Pancreas (tissue), 10 donors: ENCODE measurements at regions not wholly inside any gene's neighbourhood (a gene's known extent, or its start where the extent isn't known, plus 50 kb on each side); places are given as distances from the start of the nearest gene placed in this dataset.

Experiments
- ATAC-seq, 4 donors: fragments of 200-7000 bp; cut with Tn5 transposase; one replicate each; pipeline versions ENCODE4 v1.8.0 to v1.9.1; 2020; ENCODE audit warnings: mild to moderate bottlenecking in 4 of 4, moderate library complexity in 4 of 4
- DNase-seq, 6 donors: peaks; one replicate each; pipeline ENCODE4 v3.0.0-alpha.2; 2020
- FAIRE-seq: peaks from 2 replicates; lab custom pipeline; 2012; peaks lifted over from hg19 to GRCh38; lab: Jason Lieb, UNC
- H3K27ac ChIP-seq, 4 donors: fragments of 200-600 bp; sonication (generic); 1 replicate in 3 of 4; 2 replicates in 1 of 4; pipeline versions ENCODE4 v1.5.0 to v1.8.0; 2020
- H3K27me3 ChIP-seq, 4 donors: fragments of 200-600 bp; one replicate each; pipeline ENCODE4 v1.8.0; 2021
- H3K36me3 ChIP-seq, 3 donors: fragments of 200-600 bp; sonication (generic) in 1 of 3; one replicate each; pipeline versions ENCODE4 v1.5.0 to v1.8.0; 2020 to 2021
- H3K4me1 ChIP-seq, 3 donors: fragments of 200-600 bp; one replicate each; pipeline ENCODE4 v1.8.0; 2021
- H3K4me3 ChIP-seq, 4 donors: fragments of 200-600 bp; sonication (generic) in 2 of 4; one replicate each; pipeline versions ENCODE4 v1.5.0 to v1.8.0; 2020 to 2021
- H3K9me3 ChIP-seq, 4 donors: fragments of 200-600 bp; one replicate each; pipeline ENCODE4 v1.8.0; 2021
- WGBS, 2 donors: extraction: QIAGEN DNeasy Blood & Tissue Kit; methylation state at CpG; one replicate each; pipeline ENCODE4 v1.1.7; 2013; 5-methylcytosine and 5-hydroxymethylcytosine counted together
- intact Hi-C, 3 donors: fragments of 100-400 bp; cut with DNase I; formaldehyde crosslinking; loops; one replicate each; pipeline versions ENCODE4 v1.11.1 to v1.14.2; 2022
- TF ChIP-seq, protein P1 (sequence below), 4 donors: fragments of 200-600 bp; sonication (generic) in 3 of 4; IDR thresholded peaks; one replicate each; pipeline versions ENCODE4 v1.5.0 to v1.8.0; 2021; ENCODE audit warnings: antibody characterized with exemption in 4 of 4
- donor health status: healthy with polysubstance abuse.
- donor health status: DM: no; HTN: no; CAD: no; lungs with moderate emphysema.
- donor health status: DM: no; HTN: no; CAD: no.
- donor health status: control.
- donor health status: control.
- donor health status: Bipolar disorder and iron deficiency.
- donor health status: DM: yes; HTN: yes; CAD: no.
- donor health status: DM: no; HTN: no; CAD: no.
- donor health status: DM: no; HTN: no; CAD: no.
- donor health status: DM: yes; HTN: yes; CAD: no.

DNA sequence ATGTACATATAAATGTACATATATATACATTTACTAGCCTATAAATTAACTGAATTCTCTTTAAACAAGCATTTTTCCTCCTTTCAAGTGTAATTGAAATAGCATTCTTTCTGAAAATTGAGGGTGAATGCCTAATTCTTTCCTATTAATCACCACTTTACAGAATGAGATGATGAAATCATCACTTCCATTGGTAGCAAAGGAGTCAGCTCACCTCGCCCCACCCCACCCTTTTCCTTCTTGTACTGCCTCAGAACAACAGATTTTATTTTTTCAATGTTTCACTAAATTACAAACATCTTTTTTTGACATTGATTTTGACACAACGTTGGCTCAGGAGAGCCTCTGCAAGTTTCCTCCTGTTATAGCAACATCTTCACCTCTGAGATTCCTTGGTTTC, 181.9 kb upstream of the CDH7 start:
- Histone ChIP-seq H3K4me3 (no peak overlapping the region), H3K27me3 (no peaks in the 10 kb centered on the region), H3K36me3 (no peaks in the 10 kb centered on the region), H3K9me3 (no peaks in the 10 kb centered on the region), H3K4me1 (no peaks in the 10 kb centered on the region), H3K27ac (no peak overlapping the region)
- WGBS, 2 donors = 37 to 44% methylated on average over 2 of the region's 2 CpGs
- DNase-seq (no peak), ATAC-seq (no peak), FAIRE-seq (no peak)
- TF ChIP-seq, protein P1, sequence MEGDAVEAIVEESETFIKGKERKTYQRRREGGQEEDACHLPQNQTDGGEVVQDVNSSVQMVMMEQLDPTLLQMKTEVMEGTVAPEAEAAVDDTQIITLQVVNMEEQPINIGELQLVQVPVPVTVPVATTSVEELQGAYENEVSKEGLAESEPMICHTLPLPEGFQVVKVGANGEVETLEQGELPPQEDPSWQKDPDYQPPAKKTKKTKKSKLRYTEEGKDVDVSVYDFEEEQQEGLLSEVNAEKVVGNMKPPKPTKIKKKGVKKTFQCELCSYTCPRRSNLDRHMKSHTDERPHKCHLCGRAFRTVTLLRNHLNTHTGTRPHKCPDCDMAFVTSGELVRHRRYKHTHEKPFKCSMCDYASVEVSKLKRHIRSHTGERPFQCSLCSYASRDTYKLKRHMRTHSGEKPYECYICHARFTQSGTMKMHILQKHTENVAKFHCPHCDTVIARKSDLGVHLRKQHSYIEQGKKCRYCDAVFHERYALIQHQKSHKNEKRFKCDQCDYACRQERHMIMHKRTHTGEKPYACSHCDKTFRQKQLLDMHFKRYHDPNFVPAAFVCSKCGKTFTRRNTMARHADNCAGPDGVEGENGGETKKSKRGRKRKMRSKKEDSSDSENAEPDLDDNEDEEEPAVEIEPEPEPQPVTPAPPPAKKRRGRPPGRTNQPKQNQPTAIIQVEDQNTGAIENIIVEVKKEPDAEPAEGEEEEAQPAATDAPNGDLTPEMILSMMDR (IDR thresholded peaks at IDR 0.05) = no peak
- intact Hi-C loops = no loop called here

DNA sequence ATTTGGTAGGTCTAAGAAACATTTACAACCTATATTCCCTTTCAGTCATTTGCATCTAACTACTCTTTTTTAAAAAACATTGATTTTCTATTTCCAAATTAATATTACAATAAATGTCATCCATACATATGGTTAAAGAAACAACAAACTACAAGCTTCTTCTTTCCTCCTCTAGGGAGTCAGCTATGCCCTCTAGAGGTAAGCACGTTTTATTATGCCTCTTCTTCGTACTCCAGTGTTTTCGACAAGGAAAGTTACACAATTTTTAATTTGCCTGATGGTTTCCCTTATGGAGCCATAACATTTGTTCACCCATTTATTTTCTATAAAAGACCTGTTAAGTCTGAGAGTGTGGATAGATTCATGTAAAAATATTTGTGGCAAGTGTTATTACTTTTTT, 183.4 kb upstream of the CDH7 start:
- TF ChIP-seq, protein P1 (IDR thresholded peaks at IDR 0.05) = no peak
- FAIRE-seq (no peak), DNase-seq (no peak), ATAC-seq (no peak)
- Histone ChIP-seq H3K4me3 (no peak overlapping the region), H3K27ac (no peak overlapping the region), H3K9me3 (no peaks in the 10 kb centered on the region), H3K36me3 (no peaks in the 10 kb centered on the region), H3K4me1 (no peaks in the 10 kb centered on the region), H3K27me3 (no peaks in the 10 kb centered on the region)
- WGBS, 2 donors = 2 to 5% methylated on average over 3 of the region's 3 CpGs
- intact Hi-C loops = no loop called here

DNA sequence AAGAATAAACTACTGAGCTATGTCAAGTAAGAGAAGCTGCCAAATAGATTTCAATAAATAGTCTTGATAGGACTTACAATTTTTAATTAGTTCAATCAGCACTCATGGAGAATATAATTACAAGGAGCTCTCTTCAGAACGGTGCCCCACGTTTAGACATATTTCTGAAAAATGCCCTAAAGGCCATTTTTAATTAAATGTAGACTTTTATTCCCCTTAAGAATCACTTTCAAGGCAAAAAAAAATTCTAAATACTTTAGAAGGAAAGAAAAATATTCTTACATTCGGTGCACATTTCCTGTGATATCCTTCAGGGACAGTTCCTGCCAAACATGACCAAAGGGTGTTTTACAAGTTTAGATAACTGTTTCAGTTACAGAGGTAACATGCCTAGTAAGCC, 202.5 kb upstream of the CDH7 start:
- FAIRE-seq = no peak
- no peak for ATAC-seq
- H3K27me3 ChIP-seq = no peaks in the 10 kb centered on the region
- intact Hi-C loops = no loop called here
- no peaks in the 10 kb centered on the region for H3K9me3 ChIP-seq
- TF ChIP-seq, protein P1 (IDR thresholded peaks at IDR 0.05) = no peak
- no peak for DNase-seq
- H3K36me3 ChIP-seq = no peaks in the 10 kb centered on the region
- no peak overlapping the region for H3K4me3 ChIP-seq
- no peak overlapping the region for H3K27ac ChIP-seq
- WGBS, 2 donors = 52 to 62% methylated on average over 3 of the region's 3 CpGs
- no peaks in the 10 kb centered on the region for H3K4me1 ChIP-seq

DNA sequence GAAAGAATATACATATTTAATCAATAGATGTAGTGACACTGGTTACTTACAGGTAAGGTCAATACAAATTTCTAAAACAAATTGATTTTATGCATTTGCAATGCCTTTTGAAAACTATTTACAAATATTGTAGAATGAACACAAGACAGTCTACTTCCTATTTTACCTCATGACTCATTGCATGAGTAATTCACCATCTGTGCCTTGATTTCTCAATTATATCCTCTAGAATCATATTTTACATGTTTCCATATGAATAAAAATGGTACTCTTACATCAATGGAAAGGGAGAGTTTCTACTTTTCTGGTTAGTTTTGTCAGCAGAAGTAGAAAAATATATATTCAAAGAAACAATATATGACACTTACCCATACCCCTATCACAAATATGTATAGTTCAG, 203.8 kb upstream of the CDH7 start:
- H3K27ac ChIP-seq = no peak overlapping the region
- FAIRE-seq (no peak), DNase-seq (no peak), ATAC-seq (no peak)
- no peaks in the 10 kb centered on the region for H3K27me3 ChIP-seq
- no peaks in the 10 kb centered on the region for H3K4me1 ChIP-seq
- TF ChIP-seq, protein P1 (IDR thresholded peaks at IDR 0.05) = no peak
- no peak overlapping the region for H3K4me3 ChIP-seq
- no peaks in the 10 kb centered on the region for H3K9me3 ChIP-seq
- H3K36me3 ChIP-seq = no peaks in the 10 kb centered on the region
- intact Hi-C loops = no loop called here

- intact Hi-C loops = no loop called here
- no peak overlapping the region for H3K4me3 ChIP-seq
- ATAC-seq = no peak
- no peaks in the 10 kb centered on the region for H3K9me3 ChIP-seq
- no peak for FAIRE-seq
- H3K27ac ChIP-seq = no peak overlapping the region
- H3K27me3 ChIP-seq = no peaks in the 10 kb centered on the region
- H3K4me1 ChIP-seq = no peaks in the 10 kb centered on the region
- H3K36me3 ChIP-seq = no peaks in the 10 kb centered on the region
- 69 to 77% methylated on average over 6 of the region's 6 CpGs for WGBS, 2 donors
- TF ChIP-seq, protein P1 (IDR thresholded peaks at IDR 0.05) = no peak
- DNase-seq = no peak
Measured at GRCh38 chr18:65544701-65545100, 206.1 kb upstream of the CDH7 start.
